ENCODE measurements at regions not wholly inside any gene's neighbourhood (a gene's known extent, or its start where the extent isn't known, plus 50 kb on each side); places are given as distances from the start of the nearest gene placed in this dataset.

- Histone ChIP-seq H4K20me1 (ENCODE audit: insufficient read depth, low read length) (no peaks in the 10 kb centered on the region), H2AFZ (ENCODE audit: insufficient read depth, low read depth, low read length, poor library complexity, severe bottlenecking) (no peak overlapping the region), H3K27me3 (ENCODE audit: control insufficient read depth in 2 of 2, insufficient read depth in 2 of 2, low read length in 2 of 2) (peaks cover 6 to 26% of the 10 kb centered on the region in 2 donors), H3K4me1 (ENCODE audit: control insufficient read depth in 1 of 2, insufficient read depth in 2 of 2, low read length in 2 of 2) (no peaks in the 10 kb centered on the region), H3K9ac (ENCODE audit: insufficient read depth, low read length, poor library complexity, severe bottlenecking) (no peak overlapping the region), H3K27ac (ENCODE audit: low read depth in 1 of 2, low read length in 2 of 2) (no peak overlapping the region), H3K79me2 (ENCODE audit: insufficient read depth, low read length) (no peaks in the 10 kb centered on the region), H3K9me3 (replicated peaks in 1 of 2; ENCODE audit: control insufficient read depth in 1 of 2, insufficient read depth in 1 of 2, low read length in 2 of 2) (peaks cover 6 to 23% of the 10 kb centered on the region in 2 donors), H3K4me2 (replicated peaks; ENCODE audit: extremely low read depth, low read length, poor library complexity, severe bottlenecking) (no peak overlapping the region), H3K36me3 (replicated peaks in 1 of 2; ENCODE audit: control insufficient read depth in 1 of 2, insufficient read depth in 2 of 2, low read length in 2 of 2) (no peaks in the 10 kb centered on the region), H3K4me3 (replicated peaks in 1 of 3; ENCODE audit: low read depth in 2 of 3, low read length in 3 of 3) (no peak overlapping the region)
- intact Hi-C loops (cut with micrococcal nuclease): no loop called here
- TF ChIP-seq CTCF (IDR thresholded peaks at IDR 0.05): no peak
- peaks cover 3 to 23% (median 15%) of the 10 kb centered on the region in 7 donors for H3K9me3 Mint-ChIP-seq
- DNase-seq: no peak
- H3K36me3 Mint-ChIP-seq: no peaks in the 10 kb centered on the region
- no peak overlapping the region for H3K27ac Mint-ChIP-seq
- 86% methylated on average over 12 of the region's 13 CpGs for WGBS (ENCODE audit: insufficient coverage)
- peaks cover 33 to 45% (median 35%) of the 10 kb centered on the region in 3 donors for H3K27me3 Mint-ChIP-seq (ENCODE audit: low read depth in 3 of 3)
- no peak overlapping the region for H3K4me3 Mint-ChIP-seq
- peaks cover 1% of the 10 kb centered on the region for H3K4me1 Mint-ChIP-seq
Measured at GRCh38 chr7:1364906-1365570, 94.2 kb downstream of the MICALL2 start.

- H3K4me3 Mint-ChIP-seq: no peak overlapping the region
- peaks cover 40 to 53% (median 40%) of the 10 kb centered on the region in 3 donors for H3K27me3 Mint-ChIP-seq (ENCODE audit: low read depth in 3 of 3)
Measured at GRCh38 chr7:1365846-1366245, 93.4 kb downstream of the MICALL2 start.

More at GRCh38 chr7:1365846-1366245, 93.4 kb downstream of the MICALL2 start:
- no peaks in the 10 kb centered on the region for H3K36me3 ChIP-seq (replicated peaks in 1 of 2; ENCODE audit: control insufficient read depth in 1 of 2, insufficient read depth in 2 of 2, low read length in 2 of 2)
- no peak overlapping the region for H3K4me3 ChIP-seq (replicated peaks in 1 of 3; ENCODE audit: low read depth in 2 of 3, low read length in 3 of 3)
- peaks cover 6 to 23% of the 10 kb centered on the region in 2 donors for H3K9me3 ChIP-seq (replicated peaks in 1 of 2; ENCODE audit: control insufficient read depth in 1 of 2, insufficient read depth in 1 of 2, low read length in 2 of 2)
- H3K4me1 ChIP-seq (ENCODE audit: control insufficient read depth in 1 of 2, insufficient read depth in 2 of 2, low read length in 2 of 2): no peaks in the 10 kb centered on the region
- no peak overlapping the region for H2AFZ ChIP-seq (ENCODE audit: insufficient read depth, low read depth, low read length, poor library complexity, severe bottlenecking)
- H3K79me2 ChIP-seq (ENCODE audit: insufficient read depth, low read length): no peaks in the 10 kb centered on the region
- no peak overlapping the region for H3K9ac ChIP-seq (ENCODE audit: insufficient read depth, low read length, poor library complexity, severe bottlenecking)
- WGBS (ENCODE audit: insufficient coverage): 88% methylated on average over 5 of the region's 7 CpGs
- TF ChIP-seq CTCF (IDR thresholded peaks at IDR 0.05): no peak
- H3K27me3 ChIP-seq (ENCODE audit: control insufficient read depth in 2 of 2, insufficient read depth in 2 of 2, low read length in 2 of 2): peaks cover 6 to 34% of the 10 kb centered on the region in 2 donors
- no peak overlapping the region for H3K27ac ChIP-seq (ENCODE audit: low read depth in 1 of 2, low read length in 2 of 2)
- peaks cover 3 to 20% (median 13%) of the 10 kb centered on the region in 7 donors for H3K9me3 Mint-ChIP-seq
- intact Hi-C loops (cut with micrococcal nuclease): no loop called here
- no peaks in the 10 kb centered on the region for H3K36me3 Mint-ChIP-seq
- no peak overlapping the region for H3K4me2 ChIP-seq (replicated peaks; ENCODE audit: extremely low read depth, low read length, poor library complexity, severe bottlenecking)
- DNase-seq: no peak
- no peak overlapping the region for H3K27ac Mint-ChIP-seq
- no peaks in the 10 kb centered on the region for H4K20me1 ChIP-seq (ENCODE audit: insufficient read depth, low read length)
- H3K4me1 Mint-ChIP-seq: peaks cover 1% of the 10 kb centered on the region

Data from CD14-positive monocyte (primary cell).